ENCODE measurements at regions not wholly inside any gene's neighbourhood (a gene's known extent, or its start where the extent isn't known, plus 50 kb on each side); places are given as distances from the start of the nearest gene placed in this dataset.
A peak's percentile ranks its signal among the peaks of the same experiment; 100 is the strongest.

- TF ChIP-seq ZNF462 (CRISPR knock-in tag; IDR thresholded peaks at IDR 0.05) (no peak), CTCF (conservative IDR thresholded peaks at IDR 0.05; ENCODE audit: low read depth in 2 of 2) (no peak), ZNF331 (CRISPR knock-in tag; IDR thresholded peaks at IDR 0.05; ENCODE audit: low read depth) (no peak), ZNF114 (CRISPR knock-in tag; IDR thresholded peaks at IDR 0.05) (no peak)
Measured at GRCh38 chr11:116500947-116501602, 271.7 kb downstream of the BUD13 start (continued).

GRCh38 chr11:116500026-116500946 lies 272.5 kb downstream of the BUD13 start:
- Histone ChIP-seq H4K20me1 (replicated peaks; ENCODE audit: insufficient read depth) (no peaks in the 10 kb centered on the region), H3K27ac (ENCODE audit: low read depth) (no peak overlapping the region), H3K4me2 (peak overlapping the region; percentile 80), H3K4me3 (peak overlapping the region; percentile 51), H3K4me1 (ENCODE audit: insufficient read depth) (peaks cover 44% of the 10 kb centered on the region), H3K36me3 (ENCODE audit: insufficient read depth) (no peaks in the 10 kb centered on the region), H3K79me2 (replicated peaks; ENCODE audit: insufficient read depth) (no peaks in the 10 kb centered on the region), H3K27me3 (ENCODE audit: insufficient read depth) (peaks cover 39% of the 10 kb centered on the region), H3K9me2 (ENCODE audit: insufficient read depth) (0 out of 2 replicates have a peak, but pooled peaks cover 7% of the 10 kb centered on the region), H2AFZ (peak overlapping the region; percentile 78), H3F3A (replicated peaks; ENCODE audit: low read depth) (peaks cover 11% of the 10 kb centered on the region)
- Mint-ChIP-seq H3K27ac (no peak overlapping the region), H3K4me3 (peak overlapping the region; percentile 62), H3K9me3 (no peaks in the 10 kb centered on the region), H3K4me1 (peaks cover 40% of the 10 kb centered on the region), H3K27me3 (ENCODE audit: insufficient read depth, low read depth, poor library complexity) (peaks cover 19% of the 10 kb centered on the region), H3K36me3 (ENCODE audit: low read depth) (no peaks in the 10 kb centered on the region)
- ATAC-seq, result peak; percentile 29
- TF ChIP-seq EZH2 (IDR thresholded peaks at IDR 0.05; ENCODE audit: low read depth, unreplicated experiment) (no peak), CTCF (conservative IDR thresholded peaks at IDR 0.05; ENCODE audit: low read depth in 2 of 2) (peak in 1 of 2 experiments; percentile 48; a peak in 1 of 4 replicates)
- peak; percentile 32 for DNase-seq (ENCODE audit: low spot score)
